Hepatocyte (in vitro differentiated cells): ENCODE measurements at regions not wholly inside any gene's neighbourhood (a gene's known extent, or its start where the extent isn't known, plus 50 kb on each side); places are given as distances from the start of the nearest gene placed in this dataset.

ENCODE experiments used
- DNase-seq: peaks from one replicate; pipeline ENCODE4 v3.0.0-alpha.2; 2016; ENCODE audit warnings: low spot score
- H2AFZ ChIP-seq: fragments of 200-600 bp; sonication (generic); 2 replicates; pipeline ENCODE4 v1.6.0; 2016; ENCODE audit warnings: antibody characterized with exemption, mild to moderate bottlenecking
- H3K27ac ChIP-seq: fragments of 200-600 bp; sonication (generic); 2 replicates; pipeline ENCODE4 v1.5.1; 2016; ENCODE audit warnings: mild to moderate bottlenecking
- H3K27me3 ChIP-seq: fragments of 200-600 bp; sonication (generic); 2 replicates; pipeline ENCODE4 v1.6.1; 2016
- H3K36me3 ChIP-seq: fragments of 200-600 bp; sonication (generic); replicated peaks from 2 replicates; pipeline ENCODE4 v1.5.1; 2016; ENCODE audit warnings: low read depth; ENCODE audit not compliant: insufficient read depth
- H3K4me1 ChIP-seq: fragments of 200-600 bp; sonication (generic); 2 replicates; pipeline ENCODE4 v1.5.1; 2016; ENCODE audit warnings: mild to moderate bottlenecking, moderate library complexity; ENCODE audit not compliant: insufficient read depth
- H3K4me2 ChIP-seq: fragments of 200-600 bp; sonication (generic); 2 replicates; pipeline ENCODE4 v1.6.0; 2016
- H3K4me3 ChIP-seq: fragments of 200-600 bp; sonication (generic); 2 replicates; pipeline ENCODE4 v1.5.1; 2016; ENCODE audit warnings: mild to moderate bottlenecking
- H3K79me2 ChIP-seq: fragments of 200-600 bp; sonication (generic); 2 replicates; pipeline ENCODE4 v1.6.0; 2017; ENCODE audit warnings: mild to moderate bottlenecking
- H3K9me2 ChIP-seq: fragments of 200-600 bp; sonication (generic); replicated peaks from 2 replicates; pipeline ENCODE4 v1.6.0; 2017; ENCODE audit warnings: mild to moderate bottlenecking; ENCODE audit not compliant: insufficient read depth
- H3K9me3 ChIP-seq: fragments of 200-600 bp; sonication (generic); 2 replicates; pipeline ENCODE4 v1.5.1; 2016; ENCODE audit warnings: low read depth, mild to moderate bottlenecking
- H4K20me1 ChIP-seq: fragments of 200-600 bp; sonication (generic); 2 replicates; pipeline ENCODE4 v1.6.0; 2016; ENCODE audit warnings: mild to moderate bottlenecking; ENCODE audit not compliant: insufficient read depth, poor library complexity, severe bottlenecking
- EZH2 ChIP-seq: fragments of 200-600 bp; sonication (generic); IDR thresholded peaks from 2 replicates; pipeline ENCODE4 v1.6.1; 2016; ENCODE audit warnings: antibody characterized with exemption, mild to moderate bottlenecking, borderline replicate concordance
- EZH2phosphoT487 ChIP-seq: fragments of 200-600 bp; sonication (generic); IDR thresholded peaks from one replicate; pipeline ENCODE4 v1.6.1; 2018; ENCODE audit warnings: antibody characterized with exemption, mild to moderate bottlenecking, low read depth, moderate library complexity; ENCODE audit not compliant: unreplicated experiment, severe bottlenecking
- WGBS: methylation state at CpG from one replicate; pipeline ENCODE4 v1.1.6; 2016; ENCODE audit warnings: low lambda C conversion rate; ENCODE audit errors: missing lambda C conversion rate; 5-methylcytosine and 5-hydroxymethylcytosine counted together
- TF ChIP-seq, protein P1 (sequence below): fragments of 200-600 bp; sonication (generic); IDR thresholded peaks from 2 replicates; pipeline ENCODE4 v1.5.1; 2016; ENCODE audit warnings: antibody characterized with exemption, mild to moderate bottlenecking; ENCODE audit not compliant: poor library complexity

DNA sequence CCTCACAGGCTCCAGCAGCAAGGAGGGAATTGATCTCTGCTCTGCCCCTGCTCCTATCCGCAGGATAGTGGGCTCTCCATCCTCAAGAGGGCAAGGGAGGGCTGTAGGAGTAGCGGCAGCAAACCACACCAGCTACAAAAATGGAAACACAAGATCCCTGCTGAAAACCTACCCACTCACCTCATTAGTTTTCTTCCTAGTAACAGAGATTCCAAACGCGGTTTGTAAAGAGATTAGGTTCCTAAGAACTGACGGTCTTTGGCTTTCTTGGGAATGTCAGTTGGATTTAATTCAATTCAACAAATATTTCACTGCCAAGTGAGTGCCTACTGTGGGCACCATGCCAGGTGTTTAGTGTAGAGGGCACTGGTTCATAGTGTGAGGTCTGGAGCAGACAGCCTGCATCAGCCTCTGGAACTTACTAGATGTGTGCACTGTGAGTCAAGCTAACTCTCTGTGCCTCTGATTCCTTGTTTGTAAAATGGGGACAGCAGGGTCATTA is 84.7 kb downstream of the MRPL46 start:
- no peaks in the 10 kb centered on the region for H4K20me1 ChIP-seq
- no peaks in the 10 kb centered on the region for H3K36me3 ChIP-seq
- H3K4me2 ChIP-seq = no peak overlapping the region
- TF ChIP-seq EZH2phosphoT487 (no peak), EZH2 (no peak)
- TF ChIP-seq, protein P1, sequence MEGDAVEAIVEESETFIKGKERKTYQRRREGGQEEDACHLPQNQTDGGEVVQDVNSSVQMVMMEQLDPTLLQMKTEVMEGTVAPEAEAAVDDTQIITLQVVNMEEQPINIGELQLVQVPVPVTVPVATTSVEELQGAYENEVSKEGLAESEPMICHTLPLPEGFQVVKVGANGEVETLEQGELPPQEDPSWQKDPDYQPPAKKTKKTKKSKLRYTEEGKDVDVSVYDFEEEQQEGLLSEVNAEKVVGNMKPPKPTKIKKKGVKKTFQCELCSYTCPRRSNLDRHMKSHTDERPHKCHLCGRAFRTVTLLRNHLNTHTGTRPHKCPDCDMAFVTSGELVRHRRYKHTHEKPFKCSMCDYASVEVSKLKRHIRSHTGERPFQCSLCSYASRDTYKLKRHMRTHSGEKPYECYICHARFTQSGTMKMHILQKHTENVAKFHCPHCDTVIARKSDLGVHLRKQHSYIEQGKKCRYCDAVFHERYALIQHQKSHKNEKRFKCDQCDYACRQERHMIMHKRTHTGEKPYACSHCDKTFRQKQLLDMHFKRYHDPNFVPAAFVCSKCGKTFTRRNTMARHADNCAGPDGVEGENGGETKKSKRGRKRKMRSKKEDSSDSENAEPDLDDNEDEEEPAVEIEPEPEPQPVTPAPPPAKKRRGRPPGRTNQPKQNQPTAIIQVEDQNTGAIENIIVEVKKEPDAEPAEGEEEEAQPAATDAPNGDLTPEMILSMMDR = no peak
- H3K27ac ChIP-seq = no peak overlapping the region
- H2AFZ ChIP-seq = no peak overlapping the region
- H3K27me3 ChIP-seq = no peaks in the 10 kb centered on the region
- peak; percentile 40 for DNase-seq
- WGBS = 38% methylated on average over 5 of the region's 5 CpGs
- no peaks in the 10 kb centered on the region for H3K9me2 ChIP-seq
- no peaks in the 10 kb centered on the region for H3K9me3 ChIP-seq
- peaks cover 2% of the 10 kb centered on the region for H3K4me1 ChIP-seq
- H3K4me3 ChIP-seq = no peak overlapping the region
- no peaks in the 10 kb centered on the region for H3K79me2 ChIP-seq

DNA sequence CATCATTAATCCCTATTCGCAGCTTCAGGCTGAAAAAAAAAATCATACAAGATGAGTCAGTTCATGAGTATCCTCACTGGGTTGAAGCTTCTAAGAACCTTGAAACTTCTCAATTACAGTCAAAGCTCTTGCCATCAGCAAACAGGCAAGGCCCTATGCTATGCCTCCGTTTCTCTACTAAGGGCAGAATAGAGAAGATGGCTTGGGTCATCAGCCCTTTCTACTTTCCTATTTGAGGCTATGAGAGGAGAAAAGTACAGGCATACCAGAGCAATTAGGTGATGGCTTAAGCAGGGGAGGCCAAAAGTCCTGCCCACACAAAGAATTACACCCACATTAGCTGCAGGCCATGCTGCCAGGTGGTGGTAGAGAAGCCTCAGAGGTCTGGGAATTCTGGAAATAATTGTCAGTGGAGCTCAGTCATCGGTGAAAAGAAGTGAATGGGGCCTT is 89.0 kb downstream of the MRPL46 start:
- no peaks in the 10 kb centered on the region for H3K27me3 ChIP-seq
- TF ChIP-seq EZH2 (no peak), EZH2phosphoT487 (no peak)
- TF ChIP-seq, protein P1 = no peak
- no peak overlapping the region for H3K27ac ChIP-seq
- no peaks in the 10 kb centered on the region for H3K9me3 ChIP-seq
- H2AFZ ChIP-seq = no peak overlapping the region
- no peak overlapping the region for H3K4me2 ChIP-seq
- H3K36me3 ChIP-seq = no peaks in the 10 kb centered on the region
- H3K4me1 ChIP-seq = peaks cover 2% of the 10 kb centered on the region
- no peaks in the 10 kb centered on the region for H4K20me1 ChIP-seq
- no peaks in the 10 kb centered on the region for H3K79me2 ChIP-seq
- H3K9me2 ChIP-seq = no peaks in the 10 kb centered on the region
- H3K4me3 ChIP-seq = no peak overlapping the region
- DNase-seq = no peak
- 88% methylated on average over 3 of the region's 3 CpGs for WGBS

DNA sequence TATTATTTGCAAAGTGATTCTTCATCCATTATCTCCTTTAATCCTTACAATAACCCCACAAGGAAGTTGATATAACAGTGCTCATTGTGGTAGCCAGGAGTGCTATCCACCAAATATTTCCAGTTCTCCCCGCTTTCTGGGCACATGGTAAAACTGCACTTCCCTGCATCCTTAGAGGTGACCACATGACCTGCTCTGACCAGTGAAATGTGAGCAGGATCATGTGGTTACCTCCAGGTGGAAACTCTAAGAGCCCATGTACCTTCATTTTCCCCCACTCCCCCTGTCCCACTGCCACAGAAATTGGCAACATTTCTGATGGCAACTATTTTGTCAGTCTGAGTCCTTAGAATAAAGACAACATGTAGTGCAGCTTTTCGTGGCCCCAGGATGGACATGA is 89.7 kb downstream of the MRPL46 start:
- TF ChIP-seq EZH2phosphoT487 = no peak
- TF ChIP-seq EZH2 = no peak
- TF ChIP-seq, protein P1 = no peak
- no peaks in the 10 kb centered on the region for H4K20me1 ChIP-seq

More for the DNA sequence above, 89.7 kb downstream of the MRPL46 start:
- DNase-seq = no peak
- Histone ChIP-seq H3K4me2 (no peak overlapping the region), H3K4me1 (no peaks in the 10 kb centered on the region), H3K27ac (no peak overlapping the region), H3K9me3 (no peaks in the 10 kb centered on the region), H3K79me2 (no peaks in the 10 kb centered on the region), H2AFZ (no peak overlapping the region), H3K4me3 (no peak overlapping the region), H3K9me2 (no peaks in the 10 kb centered on the region), H3K36me3 (no peaks in the 10 kb centered on the region), H3K27me3 (no peaks in the 10 kb centered on the region)
- WGBS = 96% methylated on average over 2 of the region's 2 CpGs
